ENCODE measurements at regions not wholly inside any gene's neighbourhood (a gene's known extent, or its start where the extent isn't known, plus 50 kb on each side); places are given as distances from the start of the nearest gene placed in this dataset.

DNA sequence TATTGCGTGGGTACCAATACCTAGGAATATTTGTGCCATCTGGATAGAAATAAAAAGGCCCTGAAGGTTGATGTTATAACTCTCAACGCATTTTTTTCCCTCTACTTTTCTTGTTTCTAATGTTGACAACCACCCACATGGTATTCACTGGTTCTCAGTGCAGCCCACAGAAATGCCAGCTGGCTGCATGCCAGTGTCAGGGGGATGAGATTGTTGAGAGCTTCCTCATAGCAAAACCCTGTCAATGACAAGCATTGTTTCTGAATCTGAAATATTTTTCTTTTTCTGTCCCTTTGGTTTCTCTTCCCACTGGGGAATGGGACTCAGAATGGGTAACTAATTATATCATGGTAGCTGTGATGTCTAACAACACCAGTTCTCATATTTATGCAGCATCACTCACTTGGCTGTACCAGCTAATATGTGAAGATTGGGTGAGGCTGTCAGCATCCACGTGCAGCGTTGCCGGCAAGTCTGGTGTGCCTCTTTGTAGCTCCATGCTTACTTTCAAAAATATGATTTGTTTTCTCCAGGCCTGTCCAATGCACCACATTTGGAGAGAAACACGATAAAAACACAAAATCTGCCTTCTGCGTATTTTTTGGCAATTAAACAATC, 284.6 kb downstream of the PTBP2 start (continued):
- TF ChIP-seq, protein P1, sequence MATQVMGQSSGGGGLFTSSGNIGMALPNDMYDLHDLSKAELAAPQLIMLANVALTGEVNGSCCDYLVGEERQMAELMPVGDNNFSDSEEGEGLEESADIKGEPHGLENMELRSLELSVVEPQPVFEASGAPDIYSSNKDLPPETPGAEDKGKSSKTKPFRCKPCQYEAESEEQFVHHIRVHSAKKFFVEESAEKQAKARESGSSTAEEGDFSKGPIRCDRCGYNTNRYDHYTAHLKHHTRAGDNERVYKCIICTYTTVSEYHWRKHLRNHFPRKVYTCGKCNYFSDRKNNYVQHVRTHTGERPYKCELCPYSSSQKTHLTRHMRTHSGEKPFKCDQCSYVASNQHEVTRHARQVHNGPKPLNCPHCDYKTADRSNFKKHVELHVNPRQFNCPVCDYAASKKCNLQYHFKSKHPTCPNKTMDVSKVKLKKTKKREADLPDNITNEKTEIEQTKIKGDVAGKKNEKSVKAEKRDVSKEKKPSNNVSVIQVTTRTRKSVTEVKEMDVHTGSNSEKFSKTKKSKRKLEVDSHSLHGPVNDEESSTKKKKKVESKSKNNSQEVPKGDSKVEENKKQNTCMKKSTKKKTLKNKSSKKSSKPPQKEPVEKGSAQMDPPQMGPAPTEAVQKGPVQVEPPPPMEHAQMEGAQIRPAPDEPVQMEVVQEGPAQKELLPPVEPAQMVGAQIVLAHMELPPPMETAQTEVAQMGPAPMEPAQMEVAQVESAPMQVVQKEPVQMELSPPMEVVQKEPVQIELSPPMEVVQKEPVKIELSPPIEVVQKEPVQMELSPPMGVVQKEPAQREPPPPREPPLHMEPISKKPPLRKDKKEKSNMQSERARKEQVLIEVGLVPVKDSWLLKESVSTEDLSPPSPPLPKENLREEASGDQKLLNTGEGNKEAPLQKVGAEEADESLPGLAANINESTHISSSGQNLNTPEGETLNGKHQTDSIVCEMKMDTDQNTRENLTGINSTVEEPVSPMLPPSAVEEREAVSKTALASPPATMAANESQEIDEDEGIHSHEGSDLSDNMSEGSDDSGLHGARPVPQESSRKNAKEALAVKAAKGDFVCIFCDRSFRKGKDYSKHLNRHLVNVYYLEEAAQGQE (IDR thresholded peaks at IDR 0.05; ENCODE audit: low read depth): no peak
- TF ChIP-seq RAD21 (IDR thresholded peaks at IDR 0.05; ENCODE audit: low read depth) (no peak), SP1 (IDR thresholded peaks at IDR 0.05; ENCODE audit: low read depth) (no peak)
- TF ChIP-seq, protein P2, sequence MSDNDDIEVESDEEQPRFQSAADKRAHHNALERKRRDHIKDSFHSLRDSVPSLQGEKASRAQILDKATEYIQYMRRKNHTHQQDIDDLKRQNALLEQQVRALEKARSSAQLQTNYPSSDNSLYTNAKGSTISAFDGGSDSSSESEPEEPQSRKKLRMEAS (IDR thresholded peaks at IDR 0.05): no peak

DNA sequence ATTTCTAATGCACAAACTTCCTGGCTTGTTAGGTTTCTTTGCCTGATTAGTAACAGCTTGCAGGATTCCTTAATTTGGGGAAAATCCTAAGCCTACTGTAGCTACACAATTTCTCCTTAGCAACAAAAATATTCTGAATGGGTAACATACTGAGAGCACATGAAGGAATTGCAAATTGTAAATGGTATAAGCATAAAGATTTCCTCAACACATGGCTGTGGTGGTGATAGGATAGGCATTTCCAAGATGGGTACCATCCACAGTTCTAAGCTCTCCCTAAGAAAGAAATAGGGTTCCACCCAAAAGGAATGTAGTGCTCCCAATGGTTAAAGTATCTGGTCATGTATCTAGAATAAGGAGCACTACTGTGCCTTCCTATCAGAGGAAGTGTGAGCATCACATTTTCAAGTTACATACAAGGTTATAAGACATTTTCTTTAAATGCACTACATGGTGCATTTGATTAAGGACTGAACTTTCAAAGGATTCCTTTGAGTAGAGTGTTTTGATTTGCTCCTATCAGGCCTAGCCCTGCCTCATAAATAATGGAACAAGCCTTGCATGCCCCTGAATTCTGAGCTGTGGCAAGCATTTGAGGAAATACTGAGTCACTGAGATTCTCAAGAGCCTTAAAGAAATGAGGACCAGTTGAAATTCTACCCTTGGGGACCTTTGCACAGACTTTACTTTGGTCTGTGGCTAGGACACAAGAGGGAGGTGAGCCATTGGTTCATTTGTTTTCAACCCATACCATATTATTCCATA, 286.4 kb downstream of the PTBP2 start:
- H2AFZ ChIP-seq (ENCODE audit: low read depth, low read length, poor library complexity, severe bottlenecking): no peak overlapping the region
- intact Hi-C loops (cut with micrococcal nuclease): no loop called here
- TF ChIP-seq SIN3A (IDR thresholded peaks at IDR 0.05; ENCODE audit: low read depth): no peak
- no peak for TF ChIP-seq YY1 (IDR thresholded peaks at IDR 0.05; ENCODE audit: extremely low read depth, insufficient replicate concordance, low read depth, low read length)
- TF ChIP-seq, protein P3, sequence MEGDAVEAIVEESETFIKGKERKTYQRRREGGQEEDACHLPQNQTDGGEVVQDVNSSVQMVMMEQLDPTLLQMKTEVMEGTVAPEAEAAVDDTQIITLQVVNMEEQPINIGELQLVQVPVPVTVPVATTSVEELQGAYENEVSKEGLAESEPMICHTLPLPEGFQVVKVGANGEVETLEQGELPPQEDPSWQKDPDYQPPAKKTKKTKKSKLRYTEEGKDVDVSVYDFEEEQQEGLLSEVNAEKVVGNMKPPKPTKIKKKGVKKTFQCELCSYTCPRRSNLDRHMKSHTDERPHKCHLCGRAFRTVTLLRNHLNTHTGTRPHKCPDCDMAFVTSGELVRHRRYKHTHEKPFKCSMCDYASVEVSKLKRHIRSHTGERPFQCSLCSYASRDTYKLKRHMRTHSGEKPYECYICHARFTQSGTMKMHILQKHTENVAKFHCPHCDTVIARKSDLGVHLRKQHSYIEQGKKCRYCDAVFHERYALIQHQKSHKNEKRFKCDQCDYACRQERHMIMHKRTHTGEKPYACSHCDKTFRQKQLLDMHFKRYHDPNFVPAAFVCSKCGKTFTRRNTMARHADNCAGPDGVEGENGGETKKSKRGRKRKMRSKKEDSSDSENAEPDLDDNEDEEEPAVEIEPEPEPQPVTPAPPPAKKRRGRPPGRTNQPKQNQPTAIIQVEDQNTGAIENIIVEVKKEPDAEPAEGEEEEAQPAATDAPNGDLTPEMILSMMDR (IDR thresholded peaks at IDR 0.05 in 2 of 3, conservative IDR thresholded peaks at IDR 0.05 in 1 of 3; ENCODE audit: borderline replicate concordance in 1 of 3, insufficient read depth in 1 of 3, low read depth in 2 of 3, low read length in 2 of 3): no peak
- TF ChIP-seq TCF7L2 (IDR thresholded peaks at IDR 0.05; ENCODE audit: borderline replicate concordance, extremely low read depth, insufficient read depth, insufficient read length): no peak
- TF ChIP-seq POLR2AphosphoS5 (IDR thresholded peaks at IDR 0.05; ENCODE audit: low read depth, low read length): no peak
- TF ChIP-seq, protein P2 (IDR thresholded peaks at IDR 0.05): no peak
- no peak for TF ChIP-seq ZNF274 (IDR thresholded peaks at IDR 0.05; ENCODE audit: low read depth, low read length)
- H3K27me3 ChIP-seq (ENCODE audit: insufficient read depth, low read length): no peaks in the 10 kb centered on the region
- no peaks in the 10 kb centered on the region for H4K20me1 ChIP-seq (ENCODE audit: insufficient read depth)
- DNase-seq (ENCODE audit: low read depth, low spot score) (no peak), ATAC-seq (no peak)
- no TSS peak for BruUV-seq (replicated peaks)
- no peak overlapping the region for H3K9ac ChIP-seq (ENCODE audit: low read length)
- H3K4me1 ChIP-seq (ENCODE audit: control insufficient read depth in 1 of 2, insufficient read depth in 2 of 2, low read length in 2 of 2): no peaks in the 10 kb centered on the region
- H3K36me3 ChIP-seq (ENCODE audit: control insufficient read depth in 1 of 2, insufficient read depth in 2 of 2, low read length in 2 of 2): no peaks in the 10 kb centered on the region
- no peaks in the 10 kb centered on the region for H3K9me3 ChIP-seq (ENCODE audit: control insufficient read depth in 1 of 2, insufficient read depth in 1 of 2, low read depth in 1 of 2, low read length in 2 of 2)
- H3K4me2 ChIP-seq (ENCODE audit: low read length): no peak overlapping the region
- CTCF ChIA-PET: no interaction called here
- no peaks in the 10 kb centered on the region for H3K79me2 ChIP-seq (ENCODE audit: insufficient read depth, low read length)
- no peak overlapping the region for H3K4me3 ChIP-seq (replicated peaks in 1 of 2; ENCODE audit: low read depth in 1 of 2, low read length in 2 of 2)
- RAD21 ChIA-PET (ENCODE audit: low non-redundant PET in 1 of 2, low total read pairs in 2 of 2, uncharacterized antibody in 2 of 2, unreplicated experiment in 2 of 2): no interaction called here
- no peak overlapping the region for H3K27ac ChIP-seq (ENCODE audit: low read depth, low read length)
- POLR2A ChIA-PET: no interaction called here
- no peaks in the 10 kb centered on the region for H3K9me2 ChIP-seq (ENCODE audit: insufficient read depth)

All from HCT116 (cell line).